ENCODE measurements at regions not wholly inside any gene's neighbourhood (a gene's known extent, or its start where the extent isn't known, plus 50 kb on each side); places are given as distances from the start of the nearest gene placed in this dataset.
A peak's percentile ranks its signal among the peaks of the same experiment; 100 is the strongest.

GRCh38 chr13:70483599-70484276, 375.5 kb upstream of the KLHL1 start:
- DNase-seq = no peak

- DNase-seq = no peak
Measured at GRCh38 chr13:70473907-70474306, 365.7 kb upstream of the KLHL1 start.

- DNase-seq = no peak
Measured at GRCh38 chr13:70469077-70469476, 360.8 kb upstream of the KLHL1 start.

- DNase-seq = no peak
Measured at GRCh38 chr13:70457474-70457873, 349.2 kb upstream of the KLHL1 start.

GRCh38 chr13:70448820-70449219, 340.6 kb upstream of the KLHL1 start:
- no peak for DNase-seq

GRCh38 chr13:70432276-70432805, 324.1 kb upstream of the KLHL1 start:
- DNase-seq = no peak

GRCh38 chr13:70430256-70430655, 322.0 kb upstream of the KLHL1 start:
- no peak for DNase-seq

- DNase-seq = peak; percentile 4
Measured at GRCh38 chr13:70424928-70425327, 316.7 kb upstream of the KLHL1 start.

- peak; percentile 4 for DNase-seq
Measured at GRCh38 chr13:70424428-70424827, 316.2 kb upstream of the KLHL1 start.

- DNase-seq = no peak
Measured at GRCh38 chr13:70415136-70415535, 306.9 kb upstream of the KLHL1 start.

GRCh38 chr13:70408865-70409264, 300.6 kb upstream of the KLHL1 start:
- DNase-seq = no peak

- DNase-seq = no peak
Measured at GRCh38 chr13:70407486-70407885, 299.2 kb upstream of the KLHL1 start.

GRCh38 chr13:70405266-70405665, 297.0 kb upstream of the KLHL1 start:
- DNase-seq = no peak

GRCh38 chr13:70394031-70394548, 285.8 kb upstream of the KLHL1 start:
- DNase-seq = no peak

- no peak for DNase-seq
Measured at GRCh38 chr13:70391678-70392077, 283.4 kb upstream of the KLHL1 start.

GRCh38 chr13:70390968-70391367, 282.7 kb upstream of the KLHL1 start:
- DNase-seq = no peak

GRCh38 chr13:70390064-70390463, 281.8 kb upstream of the KLHL1 start:
- no peak for DNase-seq

GRCh38 chr13:70388935-70389334, 280.7 kb upstream of the KLHL1 start:
- no peak for DNase-seq

GRCh38 chr13:70386919-70387318, 278.7 kb upstream of the KLHL1 start:
- no peak for DNase-seq

- no peak for DNase-seq
Measured at GRCh38 chr13:70385852-70386251, 277.6 kb upstream of the KLHL1 start.

GRCh38 chr13:70384156-70384555, 275.9 kb upstream of the KLHL1 start:
- no peak for DNase-seq

GRCh38 chr13:70380809-70381208, 272.6 kb upstream of the KLHL1 start:
- no peak for DNase-seq

- DNase-seq = peak; percentile 8
Measured at GRCh38 chr13:70375718-70376117, 267.5 kb upstream of the KLHL1 start.

GRCh38 chr13:70370924-70371323, 262.7 kb upstream of the KLHL1 start:
- no peak for DNase-seq

GRCh38 chr13:70366720-70367119, 258.5 kb upstream of the KLHL1 start:
- DNase-seq = no peak
